Body of pancreas (tissue), 4 donors: ENCODE measurements at regions not wholly inside any gene's neighbourhood (a gene's known extent, or its start where the extent isn't known, plus 50 kb on each side); places are given as distances from the start of the nearest gene placed in this dataset.

Experiments used
- ATAC-seq: fragments of 150-250 bp; one replicate; pipeline ENCODE4 v1.9.1; 2016
- DNase-seq, 4 donors: peaks; one replicate each; pipeline ENCODE4 v3.0.0-alpha.2; 2019
- H3K27ac ChIP-seq, 4 donors: fragments of 200-600 bp; sonication (generic); 1 replicate in 3 of 4; 2 replicates in 1 of 4; pipeline versions ENCODE4 v1.5.1 to v1.6.1; 2016 to 2019; ENCODE audit warnings: mild to moderate bottlenecking in 1 of 4, mixed read lengths in 1 of 4, moderate library complexity in 1 of 4
- H3K27me3 ChIP-seq, 2 donors: fragments of 200-600 bp; sonication (generic); one replicate each; pipeline ENCODE4 v1.6.0; 2016; ENCODE audit warnings: mild to moderate bottlenecking in 1 of 2
- H3K36me3 ChIP-seq, 2 donors: fragments of 200-600 bp; sonication (generic); replicated peaks in 1 of 2; 2 replicates each; pipeline ENCODE4 v1.5.1; 2016; ENCODE audit warnings: low read depth in 2 of 2; ENCODE audit not compliant: insufficient read depth in 1 of 2
- H3K4me1 ChIP-seq: fragments of 200-600 bp; sonication (generic); one replicate; pipeline ENCODE4 v1.6.0; 2016
- H3K4me3 ChIP-seq, 2 donors: fragments of 200-600 bp; sonication (generic); 1 replicate in 1 of 2; 2 replicates in 1 of 2; pipeline ENCODE4 v1.5.1; 2016 to 2019
- H3K9me3 ChIP-seq, 3 donors: fragments of 200-600 bp; sonication (generic); 1 replicate in 2 of 3; 2 replicates in 1 of 3; pipeline ENCODE4 v1.5.1; 2016
- POLR2A ChIP-seq, 3 donors: fragments of 450-650 bp; IDR thresholded peaks; one replicate each; pipeline ENCODE4 v1.6.1; 2016; ENCODE audit warnings: antibody characterized with exemption in 3 of 3, mild to moderate bottlenecking in 2 of 3
- WGBS, 2 donors: methylation state at CpG; one replicate each; pipeline ENCODE4 v1.1.5; 2017; 5-methylcytosine and 5-hydroxymethylcytosine counted together
- intact Hi-C: fragments of 100-400 bp; cut with DNase I; formaldehyde crosslinking; loops from one replicate; pipeline ENCODE4 v1.15.1; 2023
- TF ChIP-seq, protein P1 (sequence below), 7 experiments: fragments of 450-650 bp in 4 of 7; fragments of 200-600 bp in 3 of 7; sonication (generic) in 3 of 7; IDR thresholded peaks; one replicate each; pipeline ENCODE4 v1.5.1; 2016 to 2019; ENCODE audit warnings: antibody characterized with exemption in 7 of 7

DNA sequence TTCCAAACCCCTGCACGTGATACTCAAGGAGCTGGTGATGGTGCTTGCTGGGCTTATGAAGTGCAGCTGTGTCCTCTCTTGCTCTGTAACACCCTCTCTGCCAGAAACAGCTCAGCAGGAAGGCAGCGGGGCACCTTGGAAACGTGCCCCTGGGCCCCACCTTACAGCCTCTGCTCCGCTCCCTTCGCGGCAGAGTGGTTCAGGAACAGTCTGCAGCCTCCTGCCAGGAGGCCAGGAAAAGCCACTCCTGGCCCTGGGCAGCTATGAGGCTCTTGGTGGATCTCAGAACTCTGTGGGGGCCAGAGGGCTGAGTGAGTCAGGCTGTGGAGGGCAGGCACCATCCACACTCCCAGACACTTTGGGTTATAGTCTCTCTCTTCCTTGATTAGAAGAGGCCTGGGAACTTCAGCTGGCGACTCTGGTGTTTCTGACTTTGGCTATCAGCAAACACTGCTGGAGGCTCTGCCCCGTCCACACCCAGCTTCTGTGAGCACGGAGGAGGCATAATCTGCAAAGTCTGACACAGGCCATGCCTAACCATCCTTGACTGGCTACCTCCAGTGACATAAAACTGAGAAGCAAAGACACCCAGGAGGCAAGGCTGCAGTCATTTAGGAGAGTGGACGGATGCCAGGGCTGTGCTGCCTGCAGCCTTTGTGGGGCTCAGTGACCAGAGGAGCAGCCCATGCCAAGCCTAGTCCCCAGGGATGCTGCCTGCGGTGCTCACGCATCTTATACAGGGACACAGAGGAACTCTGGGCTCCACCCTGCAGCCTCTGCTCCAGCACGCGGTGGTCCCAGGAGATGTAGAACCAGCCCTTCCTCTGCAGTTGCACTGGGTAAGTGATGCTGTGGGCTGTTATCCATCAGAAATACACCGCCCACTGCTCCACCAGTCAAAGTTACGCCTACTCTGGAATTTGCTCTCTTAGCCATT is 65.3 kb downstream of the METRNL start:
- no peak overlapping the region for H3K27ac ChIP-seq
- 72% methylated on average over 11 to 16 of the region's 16 CpGs for WGBS, 2 donors
- no peaks in the 10 kb centered on the region for H3K27me3 ChIP-seq
- H3K36me3 ChIP-seq, result no peaks in the 10 kb centered on the region
- no peaks in the 10 kb centered on the region for H3K9me3 ChIP-seq
- TF ChIP-seq, protein P1, sequence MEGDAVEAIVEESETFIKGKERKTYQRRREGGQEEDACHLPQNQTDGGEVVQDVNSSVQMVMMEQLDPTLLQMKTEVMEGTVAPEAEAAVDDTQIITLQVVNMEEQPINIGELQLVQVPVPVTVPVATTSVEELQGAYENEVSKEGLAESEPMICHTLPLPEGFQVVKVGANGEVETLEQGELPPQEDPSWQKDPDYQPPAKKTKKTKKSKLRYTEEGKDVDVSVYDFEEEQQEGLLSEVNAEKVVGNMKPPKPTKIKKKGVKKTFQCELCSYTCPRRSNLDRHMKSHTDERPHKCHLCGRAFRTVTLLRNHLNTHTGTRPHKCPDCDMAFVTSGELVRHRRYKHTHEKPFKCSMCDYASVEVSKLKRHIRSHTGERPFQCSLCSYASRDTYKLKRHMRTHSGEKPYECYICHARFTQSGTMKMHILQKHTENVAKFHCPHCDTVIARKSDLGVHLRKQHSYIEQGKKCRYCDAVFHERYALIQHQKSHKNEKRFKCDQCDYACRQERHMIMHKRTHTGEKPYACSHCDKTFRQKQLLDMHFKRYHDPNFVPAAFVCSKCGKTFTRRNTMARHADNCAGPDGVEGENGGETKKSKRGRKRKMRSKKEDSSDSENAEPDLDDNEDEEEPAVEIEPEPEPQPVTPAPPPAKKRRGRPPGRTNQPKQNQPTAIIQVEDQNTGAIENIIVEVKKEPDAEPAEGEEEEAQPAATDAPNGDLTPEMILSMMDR (IDR thresholded peaks at IDR 0.05), result no peak
- no peak for TF ChIP-seq POLR2A (IDR thresholded peaks at IDR 0.05)
- no peak overlapping the region for H3K4me3 ChIP-seq
- intact Hi-C loops, result no loop called here
- DNase-seq (peak in 1 of 4 donors; percentile 7), ATAC-seq (no peak)
- H3K4me1 ChIP-seq, result no peaks in the 10 kb centered on the region

DNA sequence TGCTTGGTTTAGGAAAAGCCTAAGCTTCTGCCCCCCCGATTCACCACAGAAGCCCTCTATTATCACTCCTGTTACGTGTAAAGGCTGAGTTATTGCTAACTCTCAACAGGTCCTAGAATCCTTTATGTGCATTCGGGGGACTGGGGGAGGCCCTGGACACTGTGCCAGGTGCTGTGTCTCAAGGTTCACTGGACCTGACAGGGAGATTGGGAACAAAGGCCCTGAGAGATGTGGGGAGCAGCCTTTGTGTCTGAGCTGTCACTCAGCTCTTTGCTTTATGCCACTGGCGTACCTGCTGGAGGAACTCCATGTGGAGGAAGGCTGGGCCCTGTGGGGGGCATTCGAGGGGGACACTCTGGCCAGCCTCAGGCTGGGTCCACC is 65.9 kb downstream of the METRNL start:
- Histone ChIP-seq H3K27me3 (no peaks in the 10 kb centered on the region), H3K27ac (no peak overlapping the region), H3K36me3 (no peaks in the 10 kb centered on the region), H3K9me3 (no peaks in the 10 kb centered on the region), H3K4me1 (no peaks in the 10 kb centered on the region), H3K4me3 (no peak overlapping the region)
- intact Hi-C loops, result no loop called here
- ATAC-seq, result no peak
- DNase-seq, result peak in 1 of 4 donors; percentile 3
- 57 to 61% methylated on average over 5 of the region's 5 CpGs for WGBS, 2 donors
- no peak for TF ChIP-seq POLR2A (IDR thresholded peaks at IDR 0.05)
- TF ChIP-seq, protein P1 (IDR thresholded peaks at IDR 0.05), result no peak

DNA sequence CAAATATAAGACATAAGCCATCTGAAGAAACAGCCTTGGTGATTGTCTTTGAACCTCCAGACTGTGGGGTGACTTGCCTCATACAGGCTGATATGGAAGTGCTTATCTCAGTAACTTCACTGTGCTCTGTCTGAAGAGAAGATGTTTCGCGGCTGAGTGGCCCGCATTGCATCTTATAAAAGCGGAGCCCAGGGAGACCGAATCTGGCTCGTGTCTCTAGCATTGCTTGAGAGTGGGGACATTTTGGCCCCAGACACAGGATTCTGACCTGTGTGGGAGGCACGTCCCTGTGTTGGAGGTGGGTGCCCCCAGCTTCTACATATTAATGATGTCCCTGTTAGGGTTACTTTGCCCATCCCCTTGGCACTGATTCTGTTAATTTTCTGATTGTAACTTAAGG is 66.4 kb downstream of the METRNL start:
- 78 to 89% methylated on average over 7 of the region's 7 CpGs for WGBS, 2 donors
- no peak for ATAC-seq
- intact Hi-C loops, result no loop called here
- Histone ChIP-seq H3K27me3 (no peaks in the 10 kb centered on the region), H3K4me3 (no peak overlapping the region), H3K9me3 (no peaks in the 10 kb centered on the region), H3K27ac (no peak overlapping the region), H3K4me1 (no peaks in the 10 kb centered on the region), H3K36me3 (no peaks in the 10 kb centered on the region)
- DNase-seq, result peak in 1 of 4 donors; percentile 3
- TF ChIP-seq POLR2A (IDR thresholded peaks at IDR 0.05), result no peak
- TF ChIP-seq, protein P1 (IDR thresholded peaks at IDR 0.05), result no peak

DNA sequence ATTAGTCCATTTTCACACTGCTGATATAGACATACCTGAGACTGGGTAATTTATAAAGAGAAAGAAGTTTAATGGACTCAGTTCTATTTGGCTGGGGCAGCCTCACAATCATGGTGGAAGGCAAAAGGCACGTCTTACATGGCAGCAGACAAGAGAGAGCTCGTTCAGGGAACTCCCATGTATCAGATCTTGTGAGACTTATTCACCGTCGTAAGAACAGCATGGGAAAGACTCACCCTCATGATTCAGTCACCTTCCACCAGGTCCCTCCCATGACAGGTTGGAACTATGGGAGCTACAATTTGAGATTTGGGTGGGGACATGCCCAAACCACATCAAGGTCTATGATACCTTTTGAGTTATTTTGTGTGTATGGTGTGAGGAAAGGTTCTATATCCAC is 66.9 kb downstream of the METRNL start:
- H3K4me1 ChIP-seq, result no peaks in the 10 kb centered on the region
- no peak overlapping the region for H3K4me3 ChIP-seq
- no peaks in the 10 kb centered on the region for H3K36me3 ChIP-seq
- DNase-seq (no peak), ATAC-seq (no peak)
- no peaks in the 10 kb centered on the region for H3K9me3 ChIP-seq
- intact Hi-C loops, result no loop called here
- H3K27ac ChIP-seq, result no peak overlapping the region
- 68 to 71% methylated on average over 4 of the region's 4 CpGs for WGBS, 2 donors
- no peaks in the 10 kb centered on the region for H3K27me3 ChIP-seq
- TF ChIP-seq, protein P1 (IDR thresholded peaks at IDR 0.05), result no peak
- no peak for TF ChIP-seq POLR2A (IDR thresholded peaks at IDR 0.05)

DNA sequence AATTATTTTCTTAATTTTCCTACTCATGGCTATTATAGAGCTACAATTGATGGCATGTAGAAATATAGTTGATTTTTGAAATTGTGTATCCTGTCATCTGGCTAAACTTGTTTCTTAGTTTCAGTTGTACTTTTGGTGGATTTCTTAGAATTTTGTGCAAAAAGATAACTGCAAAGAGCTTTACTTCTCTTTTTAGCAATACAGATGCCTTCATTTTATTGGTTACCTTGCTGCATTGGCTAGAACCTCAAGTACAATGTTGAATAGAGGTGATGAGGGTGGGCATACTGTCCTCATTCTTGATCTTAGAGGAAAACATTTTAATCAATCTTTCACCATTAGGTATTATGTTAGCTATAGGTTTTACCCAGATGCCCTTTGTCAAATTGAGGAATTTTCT is 67.9 kb downstream of the METRNL start:
- Histone ChIP-seq H3K27me3 (no peaks in the 10 kb centered on the region), H3K9me3 (no peaks in the 10 kb centered on the region), H3K4me1 (no peaks in the 10 kb centered on the region), H3K27ac (no peak overlapping the region), H3K36me3 (no peaks in the 10 kb centered on the region), H3K4me3 (no peak overlapping the region)
- intact Hi-C loops, result no loop called here
- TF ChIP-seq POLR2A (IDR thresholded peaks at IDR 0.05), result no peak
- TF ChIP-seq, protein P1 (IDR thresholded peaks at IDR 0.05), result no peak
- DNase-seq (no peak), ATAC-seq (no peak)
